Limb (tissue), 2 donors: ENCODE measurements at regions not wholly inside any gene's neighbourhood (a gene's known extent, or its start where the extent isn't known, plus 50 kb on each side); places are given as distances from the start of the nearest gene placed in this dataset.
A peak's percentile ranks its signal among the peaks of the same experiment; 100 is the strongest.
"Not testable (repeated sequence)": the region's sequence is repeated elsewhere in the genome, so short reads cannot be mapped to it uniquely, and the experiment has no call there.

ENCODE experiments used
- DNase-seq, 2 donors: peaks; one replicate each; pipeline ENCODE4 v3.0.0-alpha.2; 2016; ENCODE audit errors: extremely low spot score in 2 of 2

DNA sequence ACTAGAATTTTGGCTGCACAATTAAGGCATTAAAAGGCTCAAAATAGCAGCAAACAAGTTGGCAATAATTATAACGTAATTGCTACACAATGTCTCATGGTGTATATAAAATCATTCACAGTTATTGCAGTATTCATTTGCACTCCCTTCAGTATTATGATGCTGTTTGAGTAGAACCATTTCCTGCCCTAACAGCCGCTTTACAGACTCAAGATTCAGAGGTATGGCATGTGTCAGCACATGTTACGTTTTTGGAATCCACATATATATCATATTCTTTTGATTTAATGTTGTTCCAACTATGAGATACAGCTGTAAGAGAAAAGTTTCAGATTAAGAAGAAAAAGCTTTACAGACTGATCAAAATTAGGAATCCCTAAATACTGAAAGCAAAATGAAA is 56.3 kb upstream of the NCKAP5 start:
- no peak for DNase-seq

DNA sequence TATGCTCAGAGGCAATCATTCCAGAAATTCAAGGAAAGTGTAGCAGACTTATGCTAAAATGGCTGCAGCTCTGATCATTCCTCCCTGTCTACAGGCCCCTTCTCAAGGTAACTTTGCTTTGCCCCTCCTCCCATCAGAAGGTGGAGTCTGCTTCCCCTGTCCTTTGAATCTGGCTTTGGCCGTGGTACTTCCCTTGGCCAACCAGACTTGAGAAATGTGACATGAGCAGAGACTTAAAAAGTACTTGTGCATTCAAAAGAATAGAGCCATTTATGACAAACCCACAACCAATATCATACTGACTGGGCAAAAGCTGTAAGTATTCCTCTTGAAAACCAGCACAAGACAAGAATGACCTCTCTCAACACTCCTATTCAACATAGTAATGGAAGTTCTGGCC is 59.5 kb upstream of the NCKAP5 start:
- DNase-seq = no peak

DNA sequence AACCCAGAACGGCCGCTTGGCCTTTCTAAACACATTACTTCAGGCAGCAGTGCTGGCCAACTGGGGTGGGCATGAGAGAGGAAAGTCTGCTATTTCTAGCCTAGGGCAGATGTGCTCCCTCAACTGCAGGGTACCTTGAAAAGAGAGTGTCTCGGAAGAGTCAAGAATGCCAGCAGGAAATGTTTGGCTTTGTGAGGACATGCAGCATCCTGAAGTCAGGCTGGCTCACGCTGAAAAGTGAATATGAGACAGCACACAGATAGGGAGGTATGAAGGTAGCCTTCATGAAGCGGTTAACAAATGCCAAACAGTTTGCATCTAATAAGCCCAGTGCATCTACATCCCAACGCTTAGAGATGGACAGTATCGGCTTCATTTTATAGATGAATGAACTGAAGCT is 65.0 kb upstream of the NCKAP5 start:
- DNase-seq = no peak

DNA sequence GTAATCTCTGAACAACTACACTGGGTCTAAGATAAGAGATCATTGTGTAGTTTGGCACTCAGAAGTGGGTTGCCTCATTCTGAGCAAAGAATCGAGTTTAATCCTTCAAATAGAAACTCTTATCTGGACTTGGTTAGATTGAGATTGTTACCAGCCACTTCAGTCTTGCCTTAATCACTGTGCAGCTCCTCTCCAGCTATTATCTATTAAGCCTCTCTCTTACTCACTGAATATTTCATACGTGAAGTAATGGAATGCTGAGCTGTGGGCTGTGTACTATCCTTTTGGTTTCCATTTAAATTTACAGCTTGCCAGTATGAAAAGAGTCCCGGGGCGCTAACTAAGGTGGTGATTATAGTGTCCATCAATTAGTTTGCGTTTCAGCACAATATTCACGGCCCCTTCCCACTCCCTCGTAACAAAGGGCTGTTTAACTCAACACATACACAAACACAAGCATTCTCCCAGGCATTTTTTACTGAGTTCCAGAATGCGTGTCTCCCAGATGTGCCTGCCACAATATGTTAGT is 65.7 kb upstream of the NCKAP5 start:
- DNase-seq = peak; percentile 30 to 34

DNA sequence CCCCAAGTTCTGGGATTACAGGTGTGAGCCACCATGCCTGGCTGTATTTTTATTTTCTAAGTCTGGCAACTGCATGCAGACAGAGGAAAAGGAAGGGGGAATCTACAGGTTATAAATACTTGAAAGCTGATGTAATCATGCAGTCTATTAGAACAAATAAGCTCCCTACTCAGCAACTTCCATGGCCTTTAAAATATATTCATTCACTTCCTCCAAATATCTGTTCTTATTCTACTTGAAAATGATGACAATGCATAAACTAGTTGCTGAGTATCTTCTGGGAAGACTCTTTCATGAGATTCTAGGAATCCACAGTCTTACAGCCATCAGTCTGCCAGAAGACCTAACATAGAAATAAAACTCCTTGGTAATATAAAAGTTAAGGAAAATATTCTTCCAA is 66.9 kb upstream of the NCKAP5 start:
- no peak for DNase-seq

DNA sequence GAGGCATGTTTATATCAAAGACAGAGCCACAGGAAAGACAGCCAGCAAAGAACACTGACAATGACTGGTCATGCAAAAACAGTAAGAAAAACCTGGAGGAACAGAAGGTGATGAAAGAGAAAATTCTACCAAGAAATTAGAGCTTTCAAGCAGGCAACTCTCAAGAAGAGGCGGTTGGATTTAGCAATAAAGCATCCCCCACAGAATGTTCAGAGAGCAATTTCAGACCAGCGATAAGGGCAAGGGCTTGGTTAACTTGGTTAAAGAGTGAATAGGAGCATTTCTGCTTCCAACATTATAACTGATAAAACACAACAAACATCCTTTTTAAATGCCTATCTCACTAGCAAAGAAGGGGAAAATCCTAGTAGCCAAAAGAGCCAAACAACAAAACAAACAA is 68.0 kb upstream of the NCKAP5 start:
- DNase-seq = no peak

DNA sequence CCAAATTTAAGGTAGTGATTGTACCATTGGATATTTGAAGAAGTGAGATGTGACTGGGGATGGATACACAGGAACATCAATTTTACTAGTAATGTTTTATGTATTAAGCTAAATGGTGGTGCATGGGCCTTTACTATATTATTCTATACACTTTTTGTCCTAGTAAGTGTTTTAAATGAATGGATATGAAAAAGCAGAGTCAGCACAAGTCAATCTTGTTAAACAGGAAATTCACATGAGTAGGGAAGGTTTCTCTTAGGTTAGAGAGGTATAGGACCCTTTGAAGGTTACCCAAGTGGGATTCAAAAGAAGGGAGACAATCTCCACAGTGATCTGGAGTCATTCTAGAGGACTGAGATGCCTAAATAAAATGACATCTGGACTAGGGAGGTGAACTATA is 71.8 kb upstream of the NCKAP5 start:
- DNase-seq = no peak

DNA sequence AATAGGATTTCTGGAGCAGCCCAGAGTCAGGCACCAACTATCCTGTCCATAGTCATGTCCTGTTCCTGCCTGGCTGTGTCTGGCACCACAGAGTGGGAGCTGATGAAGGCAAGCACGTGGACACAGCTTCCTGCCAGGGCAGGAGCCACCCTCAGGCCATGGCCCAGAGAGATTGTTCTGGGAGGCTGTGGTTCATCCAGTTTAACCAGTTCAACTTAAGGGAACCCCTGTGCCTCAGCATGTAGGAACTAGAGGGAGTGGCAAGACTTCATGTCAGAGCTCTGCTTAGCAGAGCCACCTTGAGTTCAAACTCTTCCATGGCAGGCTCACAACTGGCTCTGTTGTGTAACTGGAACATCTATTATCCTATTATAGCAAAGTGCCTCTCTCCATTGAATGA is 73.2 kb upstream of the NCKAP5 start:
- DNase-seq = no peak

DNA sequence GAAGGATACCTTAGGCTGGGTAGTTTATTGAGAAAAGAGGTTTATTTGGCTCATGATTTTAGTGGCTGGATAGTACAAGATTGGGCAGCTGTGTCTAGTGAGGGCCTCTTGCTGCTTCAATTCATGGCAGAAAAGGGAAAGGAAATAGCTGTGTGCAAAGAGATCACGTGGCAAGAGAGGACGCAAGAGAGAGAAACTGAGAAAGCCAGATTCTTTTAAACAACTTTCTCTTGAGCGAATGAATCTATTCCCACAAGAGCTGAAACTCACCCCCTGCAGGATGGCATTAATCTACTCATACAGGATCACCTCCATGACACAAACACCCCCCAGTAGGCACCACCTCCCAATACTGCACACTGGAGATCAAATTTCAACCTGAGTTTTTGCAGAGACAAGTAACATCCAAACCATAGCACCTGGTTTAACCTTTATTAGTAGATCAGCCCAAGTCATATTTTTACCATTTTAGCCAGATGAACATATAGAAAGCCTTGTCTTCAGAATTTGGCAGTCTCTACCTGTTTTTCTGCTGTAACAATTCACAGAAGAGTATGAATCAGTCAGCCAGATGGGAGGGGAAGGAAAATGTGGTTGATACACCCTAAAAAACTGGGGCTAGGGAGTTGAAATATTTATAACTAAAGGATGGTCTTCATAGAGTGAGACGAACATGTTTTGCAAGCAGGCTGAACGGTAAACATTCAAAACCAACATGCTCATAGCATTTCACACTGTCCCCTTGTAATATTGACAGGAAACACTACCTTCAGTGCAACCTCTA is 73.9 kb upstream of the NCKAP5 start:
- no peak for DNase-seq

DNA sequence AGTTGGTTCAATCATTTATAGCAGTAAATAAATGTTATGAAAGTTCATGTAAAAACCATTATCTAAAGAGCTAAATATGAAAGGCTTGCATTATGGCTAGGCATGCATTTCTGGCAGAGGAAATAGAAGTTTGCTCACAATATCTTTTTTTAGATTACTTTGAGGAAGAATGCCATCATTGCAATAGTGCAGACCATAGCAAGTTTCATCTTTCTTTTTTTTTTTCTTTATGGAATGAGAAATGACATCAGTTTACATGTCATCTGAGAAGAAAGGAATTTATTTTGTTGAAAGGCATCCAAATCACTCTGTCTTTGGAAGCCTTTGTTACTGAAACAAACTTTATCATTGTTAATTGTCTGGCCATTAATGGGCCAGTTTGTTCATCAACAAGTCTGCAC is 74.5 kb upstream of the NCKAP5 start:
- peak in 1 of 2 donors; percentile 65 for DNase-seq

DNA sequence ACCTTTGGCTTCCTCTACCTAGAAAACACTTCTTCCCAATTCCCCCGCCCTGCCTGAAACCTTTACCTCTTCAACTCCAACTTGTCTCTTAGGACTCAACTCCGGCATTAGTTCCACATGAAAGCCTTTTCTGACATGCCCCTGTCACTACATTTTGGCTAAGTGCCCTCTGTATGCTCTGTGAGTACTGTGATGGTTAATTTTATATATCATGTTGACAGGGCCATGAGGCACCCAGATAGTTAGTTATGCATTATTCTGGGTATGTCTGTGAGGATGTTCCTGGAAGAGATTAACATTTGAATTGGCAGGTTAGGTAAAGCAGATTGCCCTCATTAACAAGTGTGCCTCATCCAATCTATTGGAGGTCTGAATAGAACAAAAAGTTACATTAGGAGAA is 75.6 kb upstream of the NCKAP5 start:
- DNase-seq = no peak

DNA sequence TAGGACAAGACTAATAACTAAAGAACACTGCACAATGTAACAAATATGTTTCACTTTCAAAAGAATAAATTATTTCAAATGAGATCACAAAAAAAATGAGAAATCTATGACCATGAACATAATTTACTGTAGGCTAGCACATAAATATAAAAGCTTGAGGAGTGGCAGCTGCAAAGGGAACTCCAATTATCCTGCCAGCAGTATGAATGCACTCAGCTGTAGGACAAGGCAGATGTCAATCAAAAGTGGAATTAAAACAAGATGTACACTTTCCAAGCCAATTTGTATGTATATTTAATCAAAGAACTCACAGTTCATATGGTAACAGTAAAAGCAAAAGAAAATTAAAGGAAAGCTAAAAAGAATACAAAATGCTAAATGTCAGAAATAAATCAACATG is 76.6 kb upstream of the NCKAP5 start:
- DNase-seq = no peak

DNA sequence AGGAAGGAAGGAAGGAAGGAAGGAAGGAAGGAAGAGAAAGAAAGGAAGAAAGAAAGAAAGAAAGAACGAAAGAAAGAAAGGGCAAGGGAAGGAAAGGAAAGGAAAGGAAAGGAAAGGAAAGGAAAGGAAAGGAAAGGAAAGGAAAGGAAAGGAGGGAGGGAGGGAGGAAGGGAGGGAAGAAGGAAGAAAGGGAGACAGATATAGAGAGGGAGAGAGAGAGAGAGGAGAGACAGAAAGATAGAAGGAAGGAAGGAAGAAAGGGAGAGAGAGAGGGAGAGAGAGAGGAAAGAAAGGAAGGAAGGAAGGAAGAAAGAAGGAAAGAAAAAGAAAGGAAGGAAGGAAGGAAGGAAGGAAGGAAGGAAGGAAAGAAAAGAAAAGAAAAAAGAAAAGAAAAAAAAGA is 79.1 kb upstream of the NCKAP5 start:
- not testable (repeated sequence) for DNase-seq

DNA sequence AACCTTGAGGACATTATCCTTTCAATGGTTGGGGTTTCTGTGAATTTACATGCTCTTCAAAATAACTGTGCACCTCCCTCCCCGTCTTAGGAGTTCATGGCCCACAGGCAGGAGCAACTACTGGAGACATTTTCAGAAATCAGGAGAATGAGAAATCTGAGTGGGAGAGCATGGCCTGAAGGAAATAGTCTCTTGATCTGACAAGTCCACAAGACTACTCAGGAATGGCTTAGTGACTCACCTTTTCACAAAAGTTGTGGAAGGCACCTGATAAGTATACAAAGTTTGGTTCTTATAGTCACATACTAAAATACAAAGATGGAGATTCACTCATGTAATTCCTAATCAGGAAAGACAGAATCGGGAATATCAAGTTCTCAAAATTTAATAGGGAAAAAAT is 83.6 kb upstream of the NCKAP5 start:
- DNase-seq = no peak

DNA sequence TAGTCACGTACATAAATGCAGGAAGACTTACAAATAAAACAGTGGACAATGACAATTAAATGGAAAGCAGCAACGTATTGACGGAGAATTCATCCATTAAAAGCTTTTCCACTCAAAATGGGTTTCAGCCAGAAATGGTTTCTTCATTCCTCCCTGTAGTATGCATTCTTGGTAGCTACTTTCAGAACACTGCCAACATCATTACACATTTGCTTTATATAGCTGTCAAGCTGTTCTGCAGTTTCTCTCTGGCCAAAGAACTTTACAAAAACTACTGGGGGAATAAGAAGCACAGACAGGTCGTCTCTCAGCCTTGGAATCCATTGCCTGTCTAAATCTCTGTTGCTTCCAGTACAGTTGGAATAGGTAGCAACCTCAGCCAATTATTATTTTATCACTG is 84.1 kb upstream of the NCKAP5 start:
- DNase-seq = peak in 1 of 2 donors; percentile 88

DNA sequence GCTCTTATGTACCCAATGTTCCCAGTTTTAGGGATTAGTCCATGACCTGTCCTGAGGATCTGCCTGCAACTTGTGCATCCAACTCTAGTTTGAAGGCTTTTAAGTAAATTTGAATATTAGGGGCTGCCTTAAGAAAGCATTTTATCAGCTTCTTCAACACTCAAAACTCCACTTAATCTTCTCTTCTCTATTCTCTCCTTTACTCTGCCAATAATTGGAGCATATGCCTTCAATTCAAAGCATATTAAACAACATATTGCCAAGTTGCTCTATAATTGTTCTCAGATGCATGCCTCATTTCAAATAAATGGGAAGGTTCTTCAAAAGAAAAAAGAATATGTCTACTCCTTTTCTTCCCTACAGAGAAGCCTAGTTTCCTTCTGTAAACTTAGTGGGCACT is 84.8 kb upstream of the NCKAP5 start:
- peak in 1 of 2 donors; percentile 54 for DNase-seq

DNA sequence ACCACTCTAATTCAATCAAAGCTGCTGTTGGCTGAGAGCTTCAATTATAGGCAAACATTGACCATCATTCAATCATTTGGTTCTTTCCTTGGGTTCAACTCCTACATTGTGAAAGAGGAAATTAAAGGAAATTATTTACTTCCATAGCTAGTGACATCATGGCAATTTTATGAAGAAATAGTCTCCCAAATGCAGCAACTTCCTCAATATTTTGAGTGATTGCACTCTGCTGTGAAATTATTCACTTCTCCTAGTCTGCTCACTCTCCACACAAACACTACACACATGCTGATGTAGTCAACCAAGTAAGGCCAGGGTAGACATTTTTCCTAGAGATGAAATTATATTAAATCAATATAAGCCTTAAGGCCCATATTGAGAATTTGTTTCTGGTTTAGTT is 86.7 kb upstream of the NCKAP5 start:
- DNase-seq = no peak

DNA sequence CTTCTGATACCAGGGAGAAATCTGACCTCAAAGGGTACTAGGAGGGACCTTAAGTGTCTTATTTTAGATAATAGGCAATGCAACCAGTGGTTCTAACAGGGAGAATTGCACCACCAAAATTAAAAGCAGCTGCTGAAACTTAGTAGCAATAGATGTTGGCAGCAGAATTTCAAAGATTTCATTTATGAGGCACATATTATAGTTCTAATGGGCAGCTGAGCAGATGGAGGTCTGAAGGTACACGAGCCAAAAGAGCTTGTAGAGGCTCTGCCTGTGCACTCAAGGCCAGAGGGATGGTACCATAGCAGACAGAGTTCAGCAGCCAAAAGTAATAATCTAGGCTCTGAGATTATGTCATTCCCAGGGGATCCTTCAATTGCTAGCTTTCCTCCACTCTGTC is 87.3 kb upstream of the NCKAP5 start:
- peak in 1 of 2 donors; percentile 26 for DNase-seq

DNA sequence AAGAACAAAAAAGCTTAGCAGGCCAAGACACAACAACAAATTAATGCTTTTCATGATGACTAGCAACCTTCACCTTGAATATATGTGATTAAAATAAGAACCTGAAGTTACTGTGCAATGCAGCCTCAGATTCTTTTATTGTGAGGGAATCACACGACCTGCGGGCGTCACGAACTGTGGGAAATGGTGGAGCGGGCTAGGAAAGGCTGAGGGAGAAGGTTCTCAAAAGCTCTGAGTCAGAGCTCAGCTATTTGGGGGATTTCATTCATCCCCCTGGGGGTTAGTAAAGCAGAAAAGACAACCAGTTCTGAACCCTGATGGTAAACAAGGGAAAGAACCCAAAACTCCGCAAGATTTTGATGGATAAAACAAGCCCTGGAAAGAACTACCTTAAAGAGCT is 89.3 kb upstream of the NCKAP5 start:
- no peak for DNase-seq

DNA sequence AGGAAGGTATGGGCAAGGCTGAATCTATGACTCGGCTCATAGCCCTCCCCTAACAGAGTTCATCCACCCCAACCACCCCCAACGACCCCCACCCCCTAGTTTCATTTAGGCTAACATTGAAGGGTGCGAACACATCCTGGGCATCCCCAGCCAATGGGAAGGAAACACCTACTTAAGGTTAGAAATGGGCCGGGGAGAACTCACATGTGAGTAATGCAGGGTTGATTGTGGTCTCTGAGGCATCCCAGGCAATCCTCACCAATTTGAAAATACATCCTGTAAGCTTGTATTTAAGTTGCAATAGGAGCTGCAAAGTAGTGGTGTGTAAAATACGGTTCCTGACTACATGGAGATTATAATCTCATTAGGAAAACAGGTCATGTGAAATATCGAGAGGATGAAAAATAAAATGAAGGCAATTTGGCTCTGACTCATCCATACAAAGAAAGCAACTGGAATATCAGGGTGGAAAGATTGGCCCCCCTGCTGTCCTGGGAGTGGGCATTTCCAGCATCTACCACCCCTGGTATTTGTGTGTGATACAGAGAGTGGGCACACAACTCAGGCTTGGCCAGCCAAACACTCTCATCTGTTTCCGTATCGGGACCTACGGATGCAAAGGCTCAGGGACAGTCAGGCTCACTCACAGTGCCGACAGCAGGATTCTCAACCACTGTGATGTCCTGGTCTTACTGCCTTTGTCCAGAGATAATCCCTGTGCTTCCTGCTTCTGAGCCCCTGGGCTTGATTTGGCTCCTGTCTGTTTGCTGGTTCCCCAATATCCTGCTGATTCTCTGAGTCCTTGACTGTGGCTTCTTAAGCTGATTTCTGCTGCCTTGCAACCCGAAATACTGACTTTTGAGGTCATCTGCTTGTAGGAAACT is 90.0 kb upstream of the NCKAP5 start:
- no peak for DNase-seq

DNA sequence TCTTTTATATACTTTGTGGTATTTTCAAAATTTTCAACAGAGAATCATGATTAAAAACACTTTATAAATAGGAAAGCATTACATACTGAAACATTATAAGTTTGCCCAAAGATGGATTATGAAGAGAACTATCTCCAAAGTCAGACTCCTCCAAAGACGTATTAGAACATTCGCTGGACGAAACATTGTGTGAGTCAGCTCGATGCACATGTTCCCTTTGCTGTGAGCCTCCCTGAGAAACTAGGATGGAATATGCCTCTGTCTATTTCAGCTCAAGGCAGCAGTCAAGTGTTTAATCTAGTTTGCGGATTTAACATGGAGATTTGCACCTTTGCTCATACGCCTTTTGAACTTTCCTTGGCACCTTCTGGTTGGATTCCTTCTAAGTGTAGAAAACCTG is 92.2 kb upstream of the NCKAP5 start:
- no peak for DNase-seq

DNA sequence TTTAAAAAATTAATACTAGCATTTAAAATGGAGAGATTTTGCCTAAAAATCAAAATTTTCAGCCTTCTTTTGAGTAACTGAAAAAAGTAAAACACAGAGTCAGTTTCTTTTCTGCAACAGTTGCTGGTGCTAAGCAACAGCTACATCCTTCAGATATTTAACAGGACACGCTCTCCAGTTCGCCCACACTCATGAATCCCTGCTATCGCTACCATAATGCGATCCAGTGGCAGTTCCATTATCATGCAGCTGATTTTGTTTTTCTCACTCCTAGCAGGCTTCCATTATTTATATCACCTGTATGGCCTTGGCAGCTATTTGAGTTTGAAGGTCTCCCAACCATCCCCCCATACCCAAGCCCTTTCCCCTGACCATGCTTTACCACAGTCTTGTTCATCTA is 93.1 kb upstream of the NCKAP5 start:
- no peak for DNase-seq

DNA sequence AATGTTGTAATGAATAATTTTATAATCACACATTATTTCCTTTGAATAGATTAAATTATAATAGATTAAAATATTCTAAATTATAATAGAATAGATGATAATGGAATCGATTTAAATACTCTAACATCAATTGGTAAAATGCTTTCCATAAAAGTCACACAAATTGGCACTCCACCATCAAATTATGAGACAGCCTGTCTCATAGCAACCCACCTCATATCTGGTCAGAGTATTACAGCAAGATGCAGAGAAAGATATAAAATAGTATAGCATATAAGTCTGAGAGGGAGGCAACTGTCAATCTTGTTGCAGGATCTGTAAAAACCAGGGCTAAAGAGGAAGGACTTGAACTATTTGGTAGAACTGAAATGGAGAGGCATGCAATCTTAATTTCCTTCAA is 98.4 kb upstream of the NCKAP5 start:
- DNase-seq = no peak
